AG04450 (cell line): ENCODE measurements at regions not wholly inside any gene's neighbourhood (a gene's known extent, or its start where the extent isn't known, plus 50 kb on each side); places are given as distances from the start of the nearest gene placed in this dataset.

Experiments
- CTCF ChIA-PET: fragments of 300-600, 350-600 bp; formaldehyde crosslinking; extraction: SDS; loops from one replicate; lab custom pipeline; 2022; ENCODE audit warnings: antibody characterized with exemption, inconsistent platforms; lab: Charles Lee
- POLR2A ChIA-PET: fragments of 350-600 bp; formaldehyde crosslinking; extraction: SDS; loops from one replicate; lab custom pipeline; 2021; ENCODE audit warnings: antibody characterized with exemption, inconsistent platforms; lab: Yijun Ruan, JAX
- DNase-seq: peaks from one replicate; pipeline ENCODE4 v3.0.0-alpha.2; 2011; ENCODE audit warnings: low read depth, low spot score
- H3K27ac ChIP-seq: one replicate; pipeline ENCODE4 v1.5.1; 2012; ENCODE audit warnings: low read depth, low read length, control low read depth
- H3K27me3 ChIP-seq: one replicate; pipeline ENCODE4 v1.6.0; 2012; ENCODE audit warnings: low read length; ENCODE audit not compliant: control insufficient read depth, insufficient read depth
- H3K4me3 ChIP-seq: 2 replicates; pipeline ENCODE4 v1.5.1; 2011; ENCODE audit warnings: mild to moderate bottlenecking, low read depth, low read length, control low read depth
- H3K9me3 ChIP-seq: 2 replicates; pipeline ENCODE4 v1.5.1; 2012; ENCODE audit warnings: low read length; ENCODE audit not compliant: control insufficient read depth, insufficient read depth
- TF ChIP-seq, protein P1 (sequence below): IDR thresholded peaks from 2 replicates; pipeline ENCODE4 v1.5.1; 2011; ENCODE audit warnings: low read depth, low read length, control low read depth, inconsistent platforms

DNA sequence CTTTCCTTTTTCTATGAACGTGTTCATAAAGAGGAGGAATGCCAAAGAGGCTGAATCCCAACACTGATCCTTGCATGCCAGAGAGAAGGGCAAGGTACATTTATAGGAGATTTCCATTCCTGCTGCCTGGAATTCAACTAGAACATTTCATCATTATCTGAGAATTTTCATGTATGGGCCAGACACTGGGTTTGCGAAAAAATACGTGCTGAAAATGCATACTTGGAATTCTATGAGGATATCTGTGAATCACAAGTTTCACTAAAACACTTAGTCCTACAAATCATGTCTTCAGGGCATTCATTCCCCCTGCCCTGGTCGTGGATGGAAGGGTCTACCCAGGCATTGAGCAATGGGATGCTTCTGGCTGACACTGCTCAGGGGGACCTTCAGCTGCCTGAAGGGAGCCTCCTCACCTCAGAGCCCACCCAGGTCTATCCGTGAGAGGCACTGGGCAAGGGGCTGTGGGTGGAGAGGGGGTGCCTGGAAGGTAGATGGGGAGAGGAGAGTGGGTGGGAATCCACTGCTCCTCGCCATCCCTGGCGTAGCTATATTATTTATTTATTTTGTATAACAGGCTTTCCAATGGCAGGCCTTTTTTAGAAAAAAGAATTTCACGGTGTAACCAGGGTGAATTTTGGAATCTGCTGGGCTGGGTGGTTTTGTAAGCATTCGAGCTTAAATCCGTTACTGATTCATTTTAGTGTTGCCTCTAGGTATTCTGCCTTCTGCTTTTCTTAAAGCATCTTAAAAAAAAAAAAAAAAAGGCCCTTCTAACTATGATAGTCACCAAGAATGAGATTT lies 560.6 kb upstream of the ID2 start:
- ChIA-PET CTCF (interaction anchor here (0.6 kb wide), 2 partner anchors 103 to 594 kb away, joined by 3 to 4 read pairs; no protein-coding TSS in a partner anchor), POLR2A (no interaction called here)
- TF ChIP-seq, protein P1, sequence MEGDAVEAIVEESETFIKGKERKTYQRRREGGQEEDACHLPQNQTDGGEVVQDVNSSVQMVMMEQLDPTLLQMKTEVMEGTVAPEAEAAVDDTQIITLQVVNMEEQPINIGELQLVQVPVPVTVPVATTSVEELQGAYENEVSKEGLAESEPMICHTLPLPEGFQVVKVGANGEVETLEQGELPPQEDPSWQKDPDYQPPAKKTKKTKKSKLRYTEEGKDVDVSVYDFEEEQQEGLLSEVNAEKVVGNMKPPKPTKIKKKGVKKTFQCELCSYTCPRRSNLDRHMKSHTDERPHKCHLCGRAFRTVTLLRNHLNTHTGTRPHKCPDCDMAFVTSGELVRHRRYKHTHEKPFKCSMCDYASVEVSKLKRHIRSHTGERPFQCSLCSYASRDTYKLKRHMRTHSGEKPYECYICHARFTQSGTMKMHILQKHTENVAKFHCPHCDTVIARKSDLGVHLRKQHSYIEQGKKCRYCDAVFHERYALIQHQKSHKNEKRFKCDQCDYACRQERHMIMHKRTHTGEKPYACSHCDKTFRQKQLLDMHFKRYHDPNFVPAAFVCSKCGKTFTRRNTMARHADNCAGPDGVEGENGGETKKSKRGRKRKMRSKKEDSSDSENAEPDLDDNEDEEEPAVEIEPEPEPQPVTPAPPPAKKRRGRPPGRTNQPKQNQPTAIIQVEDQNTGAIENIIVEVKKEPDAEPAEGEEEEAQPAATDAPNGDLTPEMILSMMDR: no peak
- Histone ChIP-seq H3K27me3 (no peaks in the 10 kb centered on the region), H3K27ac (no peak overlapping the region), H3K9me3 (no peaks in the 10 kb centered on the region), H3K4me3 (no peak overlapping the region)
- no peak for DNase-seq

DNA sequence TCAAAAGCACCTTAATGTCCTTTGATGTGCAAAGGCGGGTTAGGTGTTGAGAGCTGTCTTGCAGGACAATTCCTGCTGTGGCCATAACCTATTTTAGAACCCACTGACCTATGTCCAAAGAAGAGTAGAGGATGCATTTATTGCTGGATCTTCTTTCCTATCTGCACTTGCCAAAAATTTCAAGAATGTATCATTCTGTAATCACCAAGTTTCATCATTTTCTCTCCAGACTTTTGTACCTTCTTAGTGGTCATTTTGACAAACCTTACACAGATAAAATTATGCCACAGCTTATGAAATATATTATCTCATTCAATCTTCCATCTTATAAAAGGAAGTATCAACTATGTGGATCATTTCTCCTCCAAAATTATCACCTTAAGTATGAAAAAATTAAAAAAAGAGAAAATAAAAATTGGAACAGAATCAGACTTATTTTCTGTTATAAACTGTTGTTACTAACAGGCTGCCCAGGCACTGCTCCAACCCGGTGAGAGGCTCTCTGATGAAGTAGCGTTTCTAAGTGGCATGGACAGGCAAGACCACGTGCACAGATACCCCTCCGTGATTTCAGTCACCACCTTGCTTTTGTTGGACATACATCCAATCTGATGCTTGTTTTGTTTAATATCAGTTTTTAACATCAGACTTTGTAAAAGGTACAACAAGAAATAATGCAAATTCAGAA lies 559.9 kb upstream of the ID2 start:
- H3K4me3 ChIP-seq: no peak overlapping the region
- DNase-seq: no peak
- TF ChIP-seq, protein P1: no peak
- CTCF ChIA-PET: no interaction called here
- no peaks in the 10 kb centered on the region for H3K9me3 ChIP-seq
- H3K27ac ChIP-seq: no peak overlapping the region
- no peaks in the 10 kb centered on the region for H3K27me3 ChIP-seq
- POLR2A ChIA-PET: no interaction called here

DNA sequence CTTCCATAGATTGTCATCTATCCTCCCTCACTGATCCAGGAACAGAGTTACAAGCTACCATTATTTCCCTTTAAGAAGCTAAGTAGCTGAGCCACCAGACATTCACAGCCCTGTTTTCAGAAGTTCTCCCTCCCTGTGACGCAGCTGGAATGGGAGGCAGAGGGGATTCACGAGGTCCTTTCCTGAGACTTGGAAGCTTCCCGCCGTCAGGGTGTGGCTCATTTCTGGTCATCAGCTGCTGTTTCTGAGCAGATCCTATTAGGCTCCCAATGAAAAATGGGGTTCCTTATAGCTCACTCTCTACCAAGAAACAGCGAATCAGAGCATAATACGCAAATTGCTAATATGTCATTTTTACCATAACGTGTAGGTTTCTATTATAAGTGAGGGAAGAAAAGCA lies 559.3 kb upstream of the ID2 start:
- TF ChIP-seq, protein P1: no peak
- no peak for DNase-seq
- H3K27me3 ChIP-seq: no peaks in the 10 kb centered on the region
- POLR2A ChIA-PET: interaction anchor here (1.4 kb wide), 1 partner anchor 559 kb away, joined by 14 read pairs; the partner anchor contains the start of gene ID2
- H3K9me3 ChIP-seq: no peaks in the 10 kb centered on the region
- CTCF ChIA-PET: no interaction called here
- H3K27ac ChIP-seq: no peak overlapping the region
- no peak overlapping the region for H3K4me3 ChIP-seq

- CTCF ChIA-PET: interaction anchor here (0.7 kb wide), 1 partner anchor 610 kb away, joined by 4 read pairs; no protein-coding TSS in a partner anchor
- TF ChIP-seq, protein P1: no peak
- H3K9me3 ChIP-seq: no peaks in the 10 kb centered on the region
- no peaks in the 10 kb centered on the region for H3K27me3 ChIP-seq
- POLR2A ChIA-PET: interaction anchor here (1.4 kb wide), 1 partner anchor 558 kb away, joined by 14 read pairs; the partner anchor contains the start of gene ID2
- no peak overlapping the region for H3K4me3 ChIP-seq
- no peak for DNase-seq
- H3K27ac ChIP-seq: no peak overlapping the region
These were observed 558.4 kb upstream of the ID2 start for GRCh38 chr2:8123464-8123863.
